ENCODE measurements at regions not wholly inside any gene's neighbourhood (a gene's known extent, or its start where the extent isn't known, plus 50 kb on each side); places are given as distances from the start of the nearest gene placed in this dataset.

GRCh38 chr4:12875640-12876243 is 608.4 kb downstream of the RAB28 start:
- Histone ChIP-seq H3K27me3 (no peaks in the 10 kb centered on the region), H3K4me1 (no peaks in the 10 kb centered on the region), H3K36me3 (no peaks in the 10 kb centered on the region), H3K27ac (no peak overlapping the region), H3K4me3 (no peak overlapping the region), H3K9me3 (peaks cover 0 to 4% of the 10 kb centered on the region in 2 donors)
- intact Hi-C loops (cut with DNase I; ENCODE audit: low total_unique reads): no loop called here
- DNase-seq (ENCODE audit: low spot score in 2 of 2): no peak
- TF ChIP-seq POLR2AphosphoS5 (IDR thresholded peaks at IDR 0.05) (no peak), POLR2A (IDR thresholded peaks at IDR 0.05) (no peak)
- TF ChIP-seq, protein P1, sequence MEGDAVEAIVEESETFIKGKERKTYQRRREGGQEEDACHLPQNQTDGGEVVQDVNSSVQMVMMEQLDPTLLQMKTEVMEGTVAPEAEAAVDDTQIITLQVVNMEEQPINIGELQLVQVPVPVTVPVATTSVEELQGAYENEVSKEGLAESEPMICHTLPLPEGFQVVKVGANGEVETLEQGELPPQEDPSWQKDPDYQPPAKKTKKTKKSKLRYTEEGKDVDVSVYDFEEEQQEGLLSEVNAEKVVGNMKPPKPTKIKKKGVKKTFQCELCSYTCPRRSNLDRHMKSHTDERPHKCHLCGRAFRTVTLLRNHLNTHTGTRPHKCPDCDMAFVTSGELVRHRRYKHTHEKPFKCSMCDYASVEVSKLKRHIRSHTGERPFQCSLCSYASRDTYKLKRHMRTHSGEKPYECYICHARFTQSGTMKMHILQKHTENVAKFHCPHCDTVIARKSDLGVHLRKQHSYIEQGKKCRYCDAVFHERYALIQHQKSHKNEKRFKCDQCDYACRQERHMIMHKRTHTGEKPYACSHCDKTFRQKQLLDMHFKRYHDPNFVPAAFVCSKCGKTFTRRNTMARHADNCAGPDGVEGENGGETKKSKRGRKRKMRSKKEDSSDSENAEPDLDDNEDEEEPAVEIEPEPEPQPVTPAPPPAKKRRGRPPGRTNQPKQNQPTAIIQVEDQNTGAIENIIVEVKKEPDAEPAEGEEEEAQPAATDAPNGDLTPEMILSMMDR (IDR thresholded peaks at IDR 0.05): no peak

DNA sequence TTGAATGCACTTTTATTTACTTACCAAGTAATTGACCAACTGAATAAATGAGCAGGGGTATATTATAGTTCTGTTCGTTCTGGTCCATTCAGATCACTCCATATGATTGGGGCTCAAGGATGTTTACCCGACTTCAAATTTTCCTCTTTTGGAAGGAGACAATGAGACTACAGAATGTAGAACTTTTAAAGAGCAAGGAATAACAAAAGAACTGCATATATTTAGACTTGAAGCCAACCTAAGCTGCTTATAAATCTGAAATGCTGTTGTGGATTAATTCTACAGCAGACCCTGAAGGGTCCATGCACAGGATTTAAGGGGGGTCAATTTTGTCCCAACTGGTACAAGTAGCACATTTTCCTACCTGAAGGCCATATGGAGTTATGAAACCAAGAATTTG is 610.8 kb downstream of the RAB28 start:
- Histone ChIP-seq H3K36me3 (no peaks in the 10 kb centered on the region), H3K4me3 (no peak overlapping the region), H3K4me1 (no peaks in the 10 kb centered on the region), H3K27me3 (no peaks in the 10 kb centered on the region), H3K27ac (no peak overlapping the region), H3K9me3 (no peaks in the 10 kb centered on the region)
- DNase-seq (ENCODE audit: low spot score in 2 of 2): no peak
- TF ChIP-seq POLR2A (IDR thresholded peaks at IDR 0.05) (no peak), POLR2AphosphoS5 (IDR thresholded peaks at IDR 0.05) (no peak)
- TF ChIP-seq, protein P1 (IDR thresholded peaks at IDR 0.05): no peak
- intact Hi-C loops (cut with DNase I; ENCODE audit: low total_unique reads): no loop called here

DNA sequence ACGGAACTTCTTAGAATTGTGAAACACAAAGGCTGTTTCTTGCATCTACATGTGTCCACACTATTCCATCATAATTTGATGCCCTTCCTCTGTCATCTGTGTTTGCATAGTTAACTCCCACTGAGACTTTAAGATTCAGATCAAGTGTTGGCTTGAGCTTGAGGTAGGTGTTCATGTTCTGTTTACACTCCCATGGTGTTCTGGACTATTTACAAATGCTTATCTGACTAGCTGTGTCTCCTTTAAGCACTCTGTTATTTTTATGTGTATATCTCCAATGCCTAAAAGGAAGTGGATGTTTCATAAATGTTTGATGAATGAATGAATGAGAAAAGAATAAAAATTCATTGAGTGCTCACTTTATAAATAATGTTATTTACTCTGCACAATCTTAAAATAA is 622.7 kb downstream of the RAB28 start:
- no peaks in the 10 kb centered on the region for H3K36me3 ChIP-seq
- no peak overlapping the region for H3K27ac ChIP-seq
- intact Hi-C loops (cut with DNase I; ENCODE audit: low total_unique reads): no loop called here
- H3K27me3 ChIP-seq: no peaks in the 10 kb centered on the region
- no peak for DNase-seq (ENCODE audit: low spot score in 2 of 2)
- no peak overlapping the region for H3K4me3 ChIP-seq
- TF ChIP-seq POLR2A (IDR thresholded peaks at IDR 0.05) (no peak), POLR2AphosphoS5 (IDR thresholded peaks at IDR 0.05) (no peak)
- TF ChIP-seq, protein P1 (IDR thresholded peaks at IDR 0.05): no peak
- no peaks in the 10 kb centered on the region for H3K4me1 ChIP-seq
- H3K9me3 ChIP-seq: no peaks in the 10 kb centered on the region

- no peak overlapping the region for H3K4me3 ChIP-seq
- no peaks in the 10 kb centered on the region for H3K9me3 ChIP-seq
- no peaks in the 10 kb centered on the region for H3K4me1 ChIP-seq
- intact Hi-C loops (cut with DNase I; ENCODE audit: low total_unique reads): loop anchor here (10.0 kb wide), 1 partner anchor 692 kb away; the partner anchor contains the start of gene NKX3-2
- TF ChIP-seq, protein P1 (IDR thresholded peaks at IDR 0.05): peak in 2 of 3 donors; percentile 49 to 72
- no peak for TF ChIP-seq POLR2A (IDR thresholded peaks at IDR 0.05)
- TF ChIP-seq POLR2AphosphoS5 (IDR thresholded peaks at IDR 0.05): no peak
- DNase-seq (ENCODE audit: low spot score in 2 of 2): no peak
- H3K27me3 ChIP-seq: peaks cover 0 to 13% of the 10 kb centered on the region in 2 donors
- no peak overlapping the region for H3K27ac ChIP-seq
- no peaks in the 10 kb centered on the region for H3K36me3 ChIP-seq
These were observed 631.5 kb downstream of the RAB28 start for GRCh38 chr4:12852338-12853307.

DNA sequence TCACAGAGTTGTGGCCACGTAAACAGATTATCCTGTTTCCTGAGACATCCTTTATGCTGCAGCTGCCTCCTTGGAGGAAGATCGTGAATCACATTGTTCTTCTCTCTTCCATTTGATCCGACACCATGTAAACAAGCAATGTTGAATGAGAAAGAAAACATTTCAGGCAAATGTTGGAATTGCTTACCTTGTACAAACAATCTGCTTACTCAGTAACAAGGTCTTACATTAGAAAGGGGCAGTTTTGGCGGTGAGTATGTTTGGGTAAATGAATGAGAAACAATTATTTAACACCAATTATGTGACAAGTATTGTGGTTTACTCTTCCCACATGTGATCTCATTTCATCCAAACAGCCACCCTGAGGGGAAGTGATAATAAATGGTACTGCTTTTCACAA is 637.8 kb downstream of the RAB28 start:
- no peak for DNase-seq (ENCODE audit: low spot score in 2 of 2)

More for the DNA sequence above, 637.8 kb downstream of the RAB28 start:
- H3K4me3 ChIP-seq: no peak overlapping the region
- no peaks in the 10 kb centered on the region for H3K36me3 ChIP-seq
- H3K27me3 ChIP-seq: peaks cover 0 to 23% of the 10 kb centered on the region in 2 donors
- H3K9me3 ChIP-seq: no peaks in the 10 kb centered on the region
- intact Hi-C loops (cut with DNase I; ENCODE audit: low total_unique reads): no loop called here
- no peak for TF ChIP-seq POLR2A (IDR thresholded peaks at IDR 0.05)
- TF ChIP-seq, protein P1 (IDR thresholded peaks at IDR 0.05): no peak
- no peak for TF ChIP-seq POLR2AphosphoS5 (IDR thresholded peaks at IDR 0.05)
- no peaks in the 10 kb centered on the region for H3K4me1 ChIP-seq
- no peak overlapping the region for H3K27ac ChIP-seq
